Endodermal cell (in vitro differentiated cells): ENCODE measurements at regions not wholly inside any gene's neighbourhood (a gene's known extent, or its start where the extent isn't known, plus 50 kb on each side); places are given as distances from the start of the nearest gene placed in this dataset.
"Not testable (repeated sequence)": the region's sequence is repeated elsewhere in the genome, so short reads cannot be mapped to it uniquely, and the experiment has no call there.

ENCODE experiments used
- DNase-seq: peaks from one replicate; pipeline ENCODE4 v3.0.0-alpha.2; 2017
- H3K27ac ChIP-seq: 2 replicates; pipeline ENCODE4 v1.5.1; 2013; ENCODE audit warnings: mild to moderate bottlenecking, low read depth, low read length, moderate library complexity
- H3K27me3 ChIP-seq: 2 replicates; pipeline ENCODE4 v1.6.1; 2013; ENCODE audit warnings: mild to moderate bottlenecking, low read length, moderate library complexity; ENCODE audit not compliant: insufficient read depth, control insufficient read depth, poor library complexity, severe bottlenecking
- H3K36me3 ChIP-seq: 2 replicates; pipeline ENCODE4 v1.7.0; 2013; ENCODE audit warnings: mild to moderate bottlenecking, low read length, moderate library complexity; ENCODE audit not compliant: control insufficient read depth, insufficient read depth
- H3K4me1 ChIP-seq: one replicate; pipeline ENCODE4 v1.7.0; 2013; ENCODE audit warnings: low read length; ENCODE audit not compliant: control insufficient read depth, insufficient read depth
- H3K4me3 ChIP-seq: 2 replicates; pipeline ENCODE4 v1.5.1; 2013; ENCODE audit warnings: mild to moderate bottlenecking, low read length, moderate library complexity
- H3K9ac ChIP-seq: 2 replicates; pipeline ENCODE4 v1.6.1; 2013; ENCODE audit warnings: mild to moderate bottlenecking, low read length, moderate library complexity; ENCODE audit not compliant: poor library complexity, severe bottlenecking; ENCODE audit errors: extremely low read depth
- H3K9me3 ChIP-seq: 2 replicates; pipeline ENCODE4 v1.6.1; 2013; ENCODE audit warnings: mild to moderate bottlenecking, low read length, moderate library complexity; ENCODE audit not compliant: control insufficient read depth
- H3K27ac Mint-ChIP-seq: 2 replicates; pipeline ENCODE4 v1.8.0; 2020; ENCODE audit warnings: mixed read lengths
- H3K27me3 Mint-ChIP-seq: 2 replicates; pipeline ENCODE4 v1.8.0; 2021; ENCODE audit warnings: mild to moderate bottlenecking, mixed read lengths; ENCODE audit not compliant: insufficient read depth
- H3K36me3 Mint-ChIP-seq: 2 replicates; pipeline ENCODE4 v1.8.0; 2020; ENCODE audit warnings: low read depth, mixed read lengths
- H3K4me1 Mint-ChIP-seq: 2 replicates; pipeline ENCODE4 v1.8.0; 2020; ENCODE audit warnings: mixed read lengths
- H3K4me3 Mint-ChIP-seq: 2 replicates; pipeline ENCODE4 v1.8.0; 2020; ENCODE audit warnings: mild to moderate bottlenecking, moderate library complexity, mixed read lengths
- H3K9me3 Mint-ChIP-seq: 2 replicates; pipeline ENCODE4 v1.8.0; 2020; ENCODE audit warnings: mild to moderate bottlenecking, mixed read lengths
- WGBS, 2 experiments: methylation state at CpG; one replicate each; pipeline versions ENCODE4 v1.1.5 to v1.1.7; 2013; ENCODE audit warnings: missing lambda C conversion rate in 2 of 2, mixed read lengths in 1 of 2; ENCODE audit not compliant: insufficient coverage in 1 of 2, insufficient read length in 1 of 2; 5-methylcytosine and 5-hydroxymethylcytosine counted together
- TF ChIP-seq, protein P1 (sequence below): fragments of 200-600 bp; sonication (generic); conservative IDR thresholded peaks from 2 replicates; pipeline ENCODE4 v1.5.0; 2021; ENCODE audit warnings: antibody characterized with exemption, mild to moderate bottlenecking

DNA sequence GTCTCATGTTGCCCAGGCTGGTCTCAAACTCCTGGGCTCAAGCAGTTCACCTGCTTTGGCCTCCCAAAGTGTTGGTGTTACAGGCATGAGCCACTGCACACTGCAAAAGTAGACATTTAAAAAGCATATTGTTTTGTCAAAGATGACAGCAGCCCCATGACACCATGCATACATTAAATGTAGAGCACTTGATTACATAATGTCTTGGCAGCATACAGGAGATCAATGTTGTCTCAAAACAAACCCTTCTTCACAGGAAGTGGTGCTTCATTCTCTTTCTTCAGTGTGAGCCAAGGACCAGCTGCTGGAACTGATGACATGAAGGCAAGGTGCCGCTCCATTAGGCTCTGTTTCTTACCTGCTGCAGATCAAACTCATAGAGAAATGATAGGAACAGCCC lies 218.4 kb downstream of the KLF6 start:
- Histone ChIP-seq H3K27me3 (no peaks in the 10 kb centered on the region), H3K9me3 (peaks cover 8% of the 10 kb centered on the region), H3K4me3 (no peak overlapping the region), H3K4me1 (no peaks in the 10 kb centered on the region), H3K36me3 (no peaks in the 10 kb centered on the region), H3K27ac (no peak overlapping the region), H3K9ac (no peak overlapping the region)
- TF ChIP-seq, protein P1, sequence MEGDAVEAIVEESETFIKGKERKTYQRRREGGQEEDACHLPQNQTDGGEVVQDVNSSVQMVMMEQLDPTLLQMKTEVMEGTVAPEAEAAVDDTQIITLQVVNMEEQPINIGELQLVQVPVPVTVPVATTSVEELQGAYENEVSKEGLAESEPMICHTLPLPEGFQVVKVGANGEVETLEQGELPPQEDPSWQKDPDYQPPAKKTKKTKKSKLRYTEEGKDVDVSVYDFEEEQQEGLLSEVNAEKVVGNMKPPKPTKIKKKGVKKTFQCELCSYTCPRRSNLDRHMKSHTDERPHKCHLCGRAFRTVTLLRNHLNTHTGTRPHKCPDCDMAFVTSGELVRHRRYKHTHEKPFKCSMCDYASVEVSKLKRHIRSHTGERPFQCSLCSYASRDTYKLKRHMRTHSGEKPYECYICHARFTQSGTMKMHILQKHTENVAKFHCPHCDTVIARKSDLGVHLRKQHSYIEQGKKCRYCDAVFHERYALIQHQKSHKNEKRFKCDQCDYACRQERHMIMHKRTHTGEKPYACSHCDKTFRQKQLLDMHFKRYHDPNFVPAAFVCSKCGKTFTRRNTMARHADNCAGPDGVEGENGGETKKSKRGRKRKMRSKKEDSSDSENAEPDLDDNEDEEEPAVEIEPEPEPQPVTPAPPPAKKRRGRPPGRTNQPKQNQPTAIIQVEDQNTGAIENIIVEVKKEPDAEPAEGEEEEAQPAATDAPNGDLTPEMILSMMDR, result no peak
- no peaks in the 10 kb centered on the region for H3K36me3 Mint-ChIP-seq
- no peak overlapping the region for H3K27ac Mint-ChIP-seq
- 96% methylated on average over 1 of the region's 1 CpG; no CpG with 5 or more reads in 1 of the 2 experiments for WGBS, 2 experiments
- peaks cover 27% of the 10 kb centered on the region for H3K4me1 Mint-ChIP-seq
- no peak for DNase-seq
- H3K27me3 Mint-ChIP-seq, result no peaks in the 10 kb centered on the region
- peaks cover 7% of the 10 kb centered on the region for H3K9me3 Mint-ChIP-seq
- H3K4me3 Mint-ChIP-seq, result no peak overlapping the region

DNA sequence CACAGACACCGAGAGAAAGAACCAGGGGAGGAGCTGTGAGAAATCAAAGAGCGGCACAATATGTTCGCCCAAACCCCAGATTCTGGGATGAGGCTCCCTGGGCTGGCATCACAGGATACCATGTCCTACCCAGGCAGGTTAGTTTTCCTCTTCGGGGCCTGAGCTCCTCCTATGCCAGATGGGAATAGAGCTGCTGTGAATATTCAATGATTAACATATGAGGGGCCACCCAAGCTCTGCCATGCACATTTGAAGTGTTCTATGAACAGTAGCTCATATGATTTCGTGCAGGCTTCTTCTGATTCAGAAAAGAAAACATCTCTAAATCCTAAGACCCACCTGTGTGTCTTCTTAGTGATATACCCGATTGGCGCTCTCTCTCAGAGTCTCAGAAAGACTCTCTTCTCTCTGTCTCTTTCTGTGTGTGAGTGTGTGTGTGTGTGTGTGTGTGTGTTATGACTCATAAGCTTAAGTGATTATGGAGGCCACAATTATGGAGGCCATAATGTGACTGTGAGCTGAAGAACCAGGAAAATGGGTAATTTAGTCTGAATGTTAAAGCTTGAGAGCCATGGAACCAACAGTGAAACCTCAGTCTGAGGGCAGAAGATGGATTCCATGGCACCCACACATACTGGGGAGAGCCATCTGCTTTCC lies 220.5 kb downstream of the KLF6 start:
- TF ChIP-seq, protein P1, result no peak
- no peak overlapping the region for H3K9ac ChIP-seq
- Mint-ChIP-seq H3K4me3 (no peak overlapping the region), H3K27ac (no peak overlapping the region), H3K36me3 (no peaks in the 10 kb centered on the region), H3K9me3 (peaks cover 7% of the 10 kb centered on the region), H3K4me1 (peaks cover 14% of the 10 kb centered on the region), H3K27me3 (no peaks in the 10 kb centered on the region)
- no peaks in the 10 kb centered on the region for H3K4me1 ChIP-seq
- no peak overlapping the region for H3K27ac ChIP-seq
- DNase-seq, result no peak
- WGBS, 2 experiments, result 92 to 97% methylated on average over 5 to 7 of the region's 7 CpGs
- peaks cover 8% of the 10 kb centered on the region for H3K9me3 ChIP-seq
- no peaks in the 10 kb centered on the region for H3K27me3 ChIP-seq
- H3K36me3 ChIP-seq, result no peaks in the 10 kb centered on the region
- H3K4me3 ChIP-seq, result no peak overlapping the region

DNA sequence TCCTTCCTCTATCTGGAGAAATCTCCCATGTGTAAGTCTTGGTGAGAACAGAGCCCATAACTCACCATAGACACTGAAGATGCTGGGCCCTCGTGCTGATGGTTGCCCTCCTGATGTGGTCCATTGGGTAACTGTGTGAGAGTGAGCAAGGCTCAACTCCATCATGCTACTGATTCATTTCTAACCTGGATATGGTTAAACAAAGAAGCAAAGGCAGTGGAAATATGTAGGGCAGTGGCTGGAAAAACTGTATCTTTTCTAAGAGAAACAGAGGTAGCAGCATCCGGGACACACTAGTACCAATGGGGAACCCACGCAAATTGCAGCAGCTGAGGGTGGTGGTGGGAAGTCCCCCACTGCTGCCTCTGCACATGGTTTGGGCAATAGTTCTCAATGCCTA lies 221.7 kb downstream of the KLF6 start:
- Histone ChIP-seq H3K9me3 (peaks cover 8% of the 10 kb centered on the region), H3K27ac (no peak overlapping the region), H3K4me3 (no peak overlapping the region), H3K27me3 (no peaks in the 10 kb centered on the region), H3K9ac (no peak overlapping the region), H3K36me3 (no peaks in the 10 kb centered on the region), H3K4me1 (no peaks in the 10 kb centered on the region)
- Mint-ChIP-seq H3K4me1 (peaks cover 14% of the 10 kb centered on the region), H3K36me3 (no peaks in the 10 kb centered on the region), H3K27ac (no peak overlapping the region), H3K9me3 (peaks cover 7% of the 10 kb centered on the region), H3K27me3 (no peaks in the 10 kb centered on the region), H3K4me3 (no peak overlapping the region)
- no peak for DNase-seq
- TF ChIP-seq, protein P1, result no peak
- 92 to 100% methylated on average over 2 to 3 of the region's 3 CpGs for WGBS, 2 experiments

DNA sequence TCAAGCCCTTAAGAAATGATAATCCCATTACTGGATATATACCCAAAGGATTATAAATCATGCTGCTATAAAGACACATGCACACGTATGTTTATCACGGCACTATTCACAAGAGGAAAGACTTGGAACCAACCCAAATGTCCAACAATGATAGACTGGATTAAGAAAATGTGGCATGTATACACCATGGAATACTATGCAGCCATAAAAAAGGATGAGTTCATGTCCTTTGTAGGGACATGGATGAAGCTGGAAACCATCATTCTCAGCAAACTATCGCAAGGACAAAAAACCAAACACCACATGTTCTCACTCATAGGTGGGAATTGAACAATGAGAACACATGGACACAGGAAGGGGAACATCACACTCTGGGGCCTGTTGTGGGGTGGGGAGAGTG lies 224.4 kb downstream of the KLF6 start:
- H3K36me3 Mint-ChIP-seq, result not testable (repeated sequence)

More for the DNA sequence above, 224.4 kb downstream of the KLF6 start:
- H3K9ac ChIP-seq, H3K27me3 Mint-ChIP-seq, H3K4me3 Mint-ChIP-seq, H3K27ac Mint-ChIP-seq, H3K9me3 ChIP-seq, DNase-seq, H3K27me3 ChIP-seq, H3K4me1 Mint-ChIP-seq, H3K36me3 ChIP-seq, H3K27ac ChIP-seq, H3K9me3 Mint-ChIP-seq, H3K4me1 ChIP-seq, H3K4me3 ChIP-seq: not testable (repeated sequence)
- WGBS, 2 experiments, result 100% methylated on average over 2 of the region's 3 CpGs; no CpG with 5 or more reads in 1 of the 2 experiments
